BLaER1 treated with 17β-estradiol and CSF1 and Interleukin-3, amounts not matched to agents 10 nM and 100 nM (cell line): ENCODE measurements at regions not wholly inside any gene's neighbourhood (a gene's known extent, or its start where the extent isn't known, plus 50 kb on each side); places are given as distances from the start of the nearest gene placed in this dataset.
A peak's percentile ranks its signal among the peaks of the same experiment; 100 is the strongest.

Experiments
- H3K27ac ChIP-seq, 11 experiments: shearing (Covaris generic); formaldehyde crosslinking; 2 replicates each; pipeline ENCODE4 v1.8.1; 2022
- H3K27me3 ChIP-seq, 11 experiments: shearing (Covaris generic); formaldehyde crosslinking; 2 replicates each; pipeline ENCODE4 v1.8.1; 2022
- H3K36me3 ChIP-seq, 11 experiments: shearing (Covaris generic); formaldehyde crosslinking; 2 replicates each; pipeline ENCODE4 v1.8.1; 2022
- H3K4me1 ChIP-seq, 10 experiments: shearing (Covaris generic); formaldehyde crosslinking; 2 replicates each; pipeline ENCODE4 v1.8.1; 2022
- H3K4me2 ChIP-seq, 11 experiments: shearing (Covaris generic); formaldehyde crosslinking; 2 replicates each; pipeline ENCODE4 v1.8.1; 2022
- H3K4me3 ChIP-seq, 10 experiments: shearing (Covaris generic); formaldehyde crosslinking; 2 replicates each; pipeline ENCODE4 v1.8.1; 2022
- H3K9ac ChIP-seq, 11 experiments: shearing (Covaris generic); formaldehyde crosslinking; 2 replicates each; pipeline ENCODE4 v1.8.1; 2022
- H3K9me3 ChIP-seq, 11 experiments: shearing (Covaris generic); formaldehyde crosslinking; replicated peaks in 1 of 11; 2 replicates each; pipeline ENCODE4 v1.8.1; 2022
- H4K20me1 ChIP-seq, 11 experiments: shearing (Covaris generic); formaldehyde crosslinking; 2 replicates each; pipeline ENCODE4 v1.8.1; 2022
- Cebpa-rat ChIP-seq, 11 experiments: shearing (Covaris generic); IDR thresholded peaks; 2 replicates each; pipeline ENCODE4 v1.8.1; 2022

- Histone ChIP-seq H3K36me3 (no peaks in the 10 kb centered on the region), H3K27ac (no peak overlapping the region), H3K4me1 (peaks cover 9 to 22% (median 14%) of the 10 kb centered on the region in 10 experiments; a peak in 19 of 20 replicates), H3K4me3 (no peak overlapping the region), H4K20me1 (no peaks in the 10 kb centered on the region), H3K9me3 (peaks cover 0 to 19% (median 7%) of the 10 kb centered on the region in 11 experiments; a peak in 7 of 22 replicates), H3K9ac (no peak overlapping the region), H3K4me2 (peak overlapping the region in 6 of 11 experiments; percentile 16 to 52 (median 30); a peak in 9 of 22 replicates), H3K27me3 (no peaks in the 10 kb centered on the region)
- TF ChIP-seq Cebpa-rat (IDR thresholded peaks at IDR 0.05): no peak
Measured at GRCh38 chr3:177832880-177833279, 635.6 kb upstream of the TBL1XR1 start.

DNA sequence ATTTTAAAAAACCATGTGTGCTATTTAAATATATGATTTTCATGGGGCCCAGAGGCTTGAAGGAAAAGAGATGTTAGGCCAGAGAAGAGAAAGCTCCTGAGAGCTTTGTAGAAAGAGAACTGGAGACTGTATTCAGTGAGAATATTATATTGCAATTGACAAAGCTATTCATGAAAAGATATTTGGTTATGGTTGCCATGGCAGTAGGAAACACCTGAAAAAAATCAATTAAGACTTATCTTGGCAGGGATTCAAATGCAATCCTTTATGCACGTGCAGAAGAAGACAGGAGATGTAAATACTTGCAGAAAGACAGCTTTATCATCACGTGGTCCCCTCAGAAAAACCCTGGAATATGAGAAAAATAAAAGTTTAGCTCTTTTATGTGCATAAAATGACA lies 636.0 kb upstream of the TBL1XR1 start:
- no peak overlapping the region for H3K27ac ChIP-seq
- no peak overlapping the region for H3K4me3 ChIP-seq
- H3K9me3 ChIP-seq: peaks cover 0 to 19% (median 7%) of the 10 kb centered on the region in 11 experiments; a peak in 7 of 22 replicates
- no peak for TF ChIP-seq Cebpa-rat (IDR thresholded peaks at IDR 0.05)
- H3K4me2 ChIP-seq: peak overlapping the region in 6 of 11 experiments; percentile 16 to 52 (median 30); a peak in 10 of 22 replicates
- H3K36me3 ChIP-seq: no peaks in the 10 kb centered on the region
- H3K9ac ChIP-seq: no peak overlapping the region
- no peaks in the 10 kb centered on the region for H4K20me1 ChIP-seq
- no peaks in the 10 kb centered on the region for H3K27me3 ChIP-seq
- peaks cover 9 to 23% (median 14%) of the 10 kb centered on the region in 10 experiments; a peak in 19 of 20 replicates for H3K4me1 ChIP-seq

GRCh38 chr3:177835008-177835407 lies 637.7 kb upstream of the TBL1XR1 start:
- Histone ChIP-seq H3K4me3 (no peak overlapping the region), H3K4me2 (peak overlapping the region in 7 of 11 experiments; percentile 14 to 47 (median 33); a peak in 12 of 22 replicates), H4K20me1 (no peaks in the 10 kb centered on the region), H3K9ac (no peak overlapping the region), H3K4me1 (peaks cover 9 to 30% (median 14%) of the 10 kb centered on the region in 10 experiments; a peak in 19 of 20 replicates), H3K36me3 (no peaks in the 10 kb centered on the region), H3K9me3 (peaks cover 0 to 31% (median 1%) of the 10 kb centered on the region in 11 experiments; a peak in 9 of 22 replicates), H3K27me3 (no peaks in the 10 kb centered on the region), H3K27ac (no peak overlapping the region)
- TF ChIP-seq Cebpa-rat (IDR thresholded peaks at IDR 0.05): no peak

GRCh38 chr3:177835917-177836316 lies 638.6 kb upstream of the TBL1XR1 start:
- Histone ChIP-seq H3K36me3 (no peaks in the 10 kb centered on the region), H3K9me3 (peaks cover 0 to 37% (median 8%) of the 10 kb centered on the region in 11 experiments; a peak in 11 of 22 replicates), H3K4me2 (no peak overlapping the region), H3K27ac (no peak overlapping the region), H3K4me3 (no peak overlapping the region), H3K4me1 (peaks cover 9 to 30% (median 14%) of the 10 kb centered on the region in 10 experiments; a peak in 19 of 20 replicates), H3K9ac (no peak overlapping the region), H3K27me3 (no peaks in the 10 kb centered on the region), H4K20me1 (no peaks in the 10 kb centered on the region)
- no peak for TF ChIP-seq Cebpa-rat (IDR thresholded peaks at IDR 0.05)

GRCh38 chr3:177836671-177837070 lies 639.4 kb upstream of the TBL1XR1 start:
- no peak overlapping the region for H3K4me3 ChIP-seq
- peaks cover 9 to 30% (median 14%) of the 10 kb centered on the region in 10 experiments; a peak in 19 of 20 replicates for H3K4me1 ChIP-seq
- TF ChIP-seq Cebpa-rat (IDR thresholded peaks at IDR 0.05): no peak
- H3K36me3 ChIP-seq: no peaks in the 10 kb centered on the region
- no peaks in the 10 kb centered on the region for H3K27me3 ChIP-seq
- H3K9me3 ChIP-seq: peaks cover 0 to 38% (median 11%) of the 10 kb centered on the region in 11 experiments; a peak in 13 of 22 replicates
- H3K4me2 ChIP-seq: no peak overlapping the region
- no peak overlapping the region for H3K9ac ChIP-seq
- H3K27ac ChIP-seq: no peak overlapping the region
- H4K20me1 ChIP-seq: no peaks in the 10 kb centered on the region

DNA sequence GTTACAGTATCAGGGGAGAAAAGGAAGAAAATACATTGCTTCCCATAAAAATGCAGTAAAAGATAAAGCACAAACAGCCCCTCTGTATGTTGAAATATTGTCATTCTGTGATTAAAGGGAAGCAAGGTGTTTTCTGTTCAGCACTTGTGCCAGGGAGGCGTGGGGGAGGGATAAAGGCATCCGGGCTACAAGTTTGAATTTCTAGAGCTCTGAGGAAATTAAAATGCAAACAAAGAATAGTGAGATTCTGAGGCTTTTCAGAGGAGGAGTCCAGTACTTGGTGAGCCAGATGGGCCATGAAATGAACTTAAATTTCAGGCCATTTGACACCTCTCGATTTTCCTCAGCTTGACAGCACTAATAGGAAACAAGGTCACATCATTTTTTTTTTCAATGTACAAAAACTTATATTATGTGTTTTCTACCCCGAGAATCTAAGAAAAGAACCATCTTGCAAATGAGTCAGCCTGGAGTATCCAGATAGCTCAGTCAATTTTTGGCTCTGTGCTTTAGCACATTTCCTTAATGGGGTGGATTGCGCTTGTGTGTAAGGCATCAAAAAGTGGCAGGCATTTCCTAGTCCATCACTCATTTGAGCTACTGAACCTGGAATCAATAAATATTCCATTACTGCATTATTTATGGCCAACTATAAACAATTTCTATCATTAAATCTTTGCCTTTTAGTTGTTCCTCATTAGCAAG lies 640.8 kb upstream of the TBL1XR1 start:
- TF ChIP-seq Cebpa-rat (IDR thresholded peaks at IDR 0.05): no peak
- Histone ChIP-seq H3K27me3 (no peaks in the 10 kb centered on the region), H3K4me3 (no peak overlapping the region), H3K4me2 (no peak overlapping the region), H3K9ac (no peak overlapping the region), H3K27ac (no peak overlapping the region), H3K9me3 (peaks cover 0 to 53% (median 17%) of the 10 kb centered on the region in 11 experiments; a peak in 15 of 22 replicates), H3K36me3 (no peaks in the 10 kb centered on the region), H3K4me1 (peaks cover 9 to 26% (median 12%) of the 10 kb centered on the region in 10 experiments; a peak in 19 of 20 replicates), H4K20me1 (no peaks in the 10 kb centered on the region)

DNA sequence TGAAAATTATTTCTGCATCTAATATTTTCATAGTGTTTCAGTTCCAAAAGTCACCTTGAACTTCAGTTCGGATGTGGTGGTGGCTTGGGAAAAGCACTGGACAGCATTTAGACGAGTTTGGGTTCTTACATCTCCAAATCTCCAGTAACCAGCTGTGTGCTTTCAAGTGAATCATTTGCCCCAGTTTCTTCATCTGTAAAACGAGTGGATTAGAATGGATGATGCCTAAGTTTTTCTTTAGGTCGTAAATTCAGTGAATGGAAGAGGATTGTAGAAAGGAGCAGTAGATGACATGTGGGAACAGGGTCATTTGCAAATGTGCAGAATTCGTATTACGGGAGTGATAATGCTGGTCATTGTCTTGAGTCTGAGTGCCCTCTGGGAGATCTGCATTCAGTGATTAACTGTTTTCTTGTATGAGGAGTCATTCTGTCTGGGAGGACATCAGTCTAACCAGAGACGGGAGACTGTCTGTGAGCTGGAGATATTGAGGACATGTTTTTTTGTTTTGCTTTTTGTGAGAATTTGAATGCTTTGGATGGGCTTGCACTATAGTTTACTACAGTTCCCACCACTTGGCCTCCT lies 641.6 kb upstream of the TBL1XR1 start:
- Histone ChIP-seq H3K36me3 (no peaks in the 10 kb centered on the region), H3K9me3 (peaks cover 0 to 60% (median 23%) of the 10 kb centered on the region in 11 experiments; a peak in 16 of 22 replicates), H3K9ac (no peak overlapping the region), H3K4me2 (peak overlapping the region in 2 of 11 experiments; percentile 3 to 18; a peak in 1 of 22 replicates), H3K4me3 (no peak overlapping the region), H3K27ac (no peak overlapping the region), H4K20me1 (no peaks in the 10 kb centered on the region), H3K4me1 (peaks cover 7 to 19% (median 11%) of the 10 kb centered on the region in 10 experiments; a peak in 19 of 20 replicates), H3K27me3 (no peaks in the 10 kb centered on the region)
- no peak for TF ChIP-seq Cebpa-rat (IDR thresholded peaks at IDR 0.05)

DNA sequence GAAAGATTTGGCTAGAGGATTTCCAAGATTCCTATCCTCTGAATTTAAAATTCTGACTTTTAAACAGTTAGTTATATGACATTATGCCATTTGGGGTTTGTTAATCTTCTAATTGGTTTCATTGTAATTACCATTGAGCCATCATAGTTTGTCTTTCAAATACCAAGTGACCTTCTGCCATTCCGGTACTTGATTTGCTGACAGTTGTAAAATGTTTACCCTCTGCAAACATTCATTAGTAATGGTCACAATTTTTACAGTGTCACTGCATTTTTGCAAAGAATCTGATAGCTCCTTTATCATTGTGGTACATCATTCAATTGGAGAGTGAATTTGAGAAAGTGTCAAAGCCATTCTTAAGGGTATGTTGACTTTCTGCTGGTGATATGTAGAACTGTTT lies 645.0 kb upstream of the TBL1XR1 start:
- H4K20me1 ChIP-seq: no peaks in the 10 kb centered on the region
- H3K27me3 ChIP-seq: no peaks in the 10 kb centered on the region
- no peak overlapping the region for H3K9ac ChIP-seq
- no peak overlapping the region for H3K4me2 ChIP-seq
- peaks cover 0 to 85% (median 31%) of the 10 kb centered on the region in 11 experiments; a peak in 16 of 22 replicates for H3K9me3 ChIP-seq
- H3K27ac ChIP-seq: no peak overlapping the region
- no peak overlapping the region for H3K4me3 ChIP-seq
- no peaks in the 10 kb centered on the region for H3K36me3 ChIP-seq
- TF ChIP-seq Cebpa-rat (IDR thresholded peaks at IDR 0.05): no peak
- peaks cover 0 to 13% (median 6%) of the 10 kb centered on the region in 10 experiments; a peak in 8 of 20 replicates for H3K4me1 ChIP-seq
